GM21576 (cell line): ENCODE measurements at regions not wholly inside any gene's neighbourhood (a gene's known extent, or its start where the extent isn't known, plus 50 kb on each side); places are given as distances from the start of the nearest gene placed in this dataset.

ENCODE experiments used
- ATAC-seq: cut with Tn5 transposase; IDR thresholded peaks from one replicate; pipeline ENCODE4 v1.9.1; 2021; ENCODE audit warnings: mild to moderate bottlenecking, moderate library complexity; ENCODE audit not compliant: unreplicated experiment

GRCh38 chr12:74980510-74980909 lies 229.1 kb downstream of the KCNC2 start:
- no peak for ATAC-seq

GRCh38 chr12:74981541-74981940 lies 228.1 kb downstream of the KCNC2 start:
- no peak for ATAC-seq

GRCh38 chr12:74983917-74984316 lies 225.7 kb downstream of the KCNC2 start:
- no peak for ATAC-seq

DNA sequence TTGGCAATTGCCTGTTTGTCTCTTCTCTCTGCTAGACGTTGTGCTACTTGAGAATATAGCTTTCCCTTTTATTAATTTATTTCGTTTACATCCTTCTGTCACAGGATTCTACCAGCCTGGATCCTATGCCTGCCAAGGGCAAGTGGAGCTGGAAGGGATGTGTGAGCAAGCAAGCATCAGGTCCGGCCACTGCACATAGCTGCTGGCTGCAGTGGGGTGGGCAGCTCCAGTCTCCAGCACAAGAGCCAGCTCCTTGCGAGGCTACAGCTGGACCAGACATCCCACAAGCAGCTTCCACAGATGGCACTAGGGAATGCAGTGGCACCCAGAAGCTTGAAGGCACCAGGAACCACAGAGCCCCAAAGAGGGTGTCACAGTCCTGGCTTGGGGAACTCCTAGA lies 225.0 kb downstream of the KCNC2 start:
- no peak for ATAC-seq

GRCh38 chr12:74985293-74985985 lies 224.2 kb downstream of the KCNC2 start:
- no peak for ATAC-seq

DNA sequence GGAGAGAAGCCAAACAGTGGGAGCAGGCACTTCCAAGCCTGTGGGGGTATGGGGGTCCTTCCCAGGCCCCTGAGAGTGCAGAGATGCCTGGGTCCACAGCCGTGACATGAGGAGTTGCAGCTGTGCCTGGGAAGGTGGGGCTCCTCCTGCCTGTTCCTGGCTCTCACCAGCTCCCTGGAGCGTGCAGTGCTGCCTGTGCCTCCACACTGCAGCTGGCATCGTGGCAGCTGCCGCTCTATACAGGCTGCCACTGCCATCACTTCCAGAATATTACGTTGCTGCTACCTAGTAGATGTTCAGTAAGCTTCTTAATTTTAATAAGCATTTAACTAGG lies 223.7 kb downstream of the KCNC2 start:
- ATAC-seq: no peak

DNA sequence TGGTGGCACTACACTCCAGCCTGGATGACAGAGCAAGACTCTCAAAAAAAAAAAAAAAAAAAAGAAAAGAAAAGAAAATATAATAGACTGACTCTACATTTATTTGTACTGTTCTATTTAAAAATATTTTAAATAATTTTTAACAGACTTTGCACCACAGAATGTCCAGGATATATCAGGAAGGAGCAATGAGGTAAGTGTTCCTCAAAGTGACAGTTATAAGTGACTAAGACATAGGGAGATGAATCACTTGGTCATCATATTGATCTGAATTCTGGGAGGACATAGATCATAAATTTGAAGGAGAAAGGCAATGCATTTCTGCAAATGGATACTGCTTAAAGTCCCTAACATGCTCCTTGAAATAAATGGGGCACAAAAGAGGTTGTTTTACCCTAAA lies 221.5 kb downstream of the KCNC2 start:
- no peak for ATAC-seq
